ENCODE measurements at regions not wholly inside any gene's neighbourhood (a gene's known extent, or its start where the extent isn't known, plus 50 kb on each side); places are given as distances from the start of the nearest gene placed in this dataset.

GRCh38 chr13:112177450-112178288, 110.7 kb downstream of the SOX1 start:
- no peak for TF ChIP-seq EP300 (IDR thresholded peaks at IDR 0.05)
- no peak for TF ChIP-seq CTCF (IDR thresholded peaks at IDR 0.05)
- TF ChIP-seq POLR2A (IDR thresholded peaks at IDR 0.05): no peak
